H1 (cell line): ENCODE measurements at regions not wholly inside any gene's neighbourhood (a gene's known extent, or its start where the extent isn't known, plus 50 kb on each side); places are given as distances from the start of the nearest gene placed in this dataset.

ENCODE experiments used
- CTCF ChIA-PET: fragments of 300-600 bp; sonication (Branson Sonifier 250); formaldehyde crosslinking; loops from one replicate; lab custom pipeline; 2021; ENCODE audit not compliant: partially characterized antibody; lab: Charles Lee
- POLR2A ChIA-PET: fragments of 300-600 bp; sonication (Branson Sonifier 250); formaldehyde crosslinking; loops from one replicate; lab custom pipeline; 2021; ENCODE audit warnings: inconsistent platforms; ENCODE audit not compliant: partially characterized antibody; lab: Charles Lee
- DNase-seq, 2 experiments: peaks; one replicate each; pipeline versions ENCODE4 v3.0.0 to v3.0.0-alpha.2; 2010 to 2022; ENCODE audit warnings: low spot score in 2 of 2, low read depth in 1 of 2, mixed read lengths in 1 of 2
- FAIRE-seq: peaks from 2 replicates; lab custom pipeline; 2011; peaks lifted over from hg19 to GRCh38; lab: Jason Lieb, UNC
- H2AFZ ChIP-seq: 2 replicates; pipeline ENCODE4 v1.8.1; 2012; ENCODE audit warnings: low read length, inconsistent platforms
- H2AK5ac ChIP-seq: 2 replicates; pipeline ENCODE4 v1.6.1; 2013; ENCODE audit warnings: low read depth, low read length
- H2BK120ac ChIP-seq: replicated peaks from 2 replicates; pipeline ENCODE3; 2013; ENCODE audit warnings: low read depth, low read length, inconsistent platforms
- H2BK12ac ChIP-seq: 2 replicates; pipeline ENCODE4 v1.6.1; 2013; ENCODE audit warnings: low read depth, low read length
- H2BK15ac ChIP-seq: 2 replicates; pipeline ENCODE4 v1.6.1; 2013; ENCODE audit warnings: low read length
- H2BK20ac ChIP-seq: 2 replicates; pipeline ENCODE4 v1.6.1; 2013; ENCODE audit warnings: low read length
- H2BK5ac ChIP-seq: 2 replicates; pipeline ENCODE4 v1.6.1; 2013; ENCODE audit warnings: low read depth, low read length
- H3K14ac ChIP-seq: 2 replicates; pipeline ENCODE4 v1.6.1; 2013; ENCODE audit warnings: inconsistent platforms; ENCODE audit not compliant: insufficient read length
- H3K18ac ChIP-seq: 2 replicates; pipeline ENCODE4 v1.6.1; 2013; ENCODE audit warnings: low read length; ENCODE audit errors: extremely low read depth
- H3K23ac ChIP-seq: 2 replicates; pipeline ENCODE4 v1.6.1; 2013; ENCODE audit warnings: inconsistent platforms; ENCODE audit not compliant: insufficient read length
- H3K23me2 ChIP-seq: 2 replicates; pipeline ENCODE4 v1.6.1; 2013; ENCODE audit warnings: low read depth, low read length
- H3K27ac ChIP-seq: 2 replicates; pipeline ENCODE4 v1.6.1; 2011; ENCODE audit warnings: low read depth, low read length, inconsistent platforms
- H3K27me3 ChIP-seq, 4 experiments: replicated peaks in 1 of 4; 1 replicate in 1 of 4; 2 replicates in 3 of 4; pipeline versions ENCODE4 v1.6.1 to v1.8.1; 2011 to 2013; ENCODE audit warnings: low read length in 3 of 4, mild to moderate bottlenecking in 3 of 4, inconsistent platforms in 2 of 4, mixed read lengths in 2 of 4, moderate library complexity in 1 of 4; ENCODE audit not compliant: control insufficient read depth in 3 of 4, insufficient read depth in 3 of 4; ENCODE audit errors: extremely low read depth in 1 of 4
- H3K36me3 ChIP-seq, 4 experiments: 2 replicates each; pipeline versions ENCODE4 v1.6.1 to v1.8.1; 2011 to 2013; ENCODE audit warnings: mild to moderate bottlenecking in 4 of 4, low read length in 3 of 4, moderate library complexity in 2 of 4, control low read depth in 1 of 4, inconsistent platforms in 1 of 4; ENCODE audit not compliant: insufficient read depth in 4 of 4, control insufficient read depth in 2 of 4
- H3K4ac ChIP-seq: replicated peaks from 2 replicates; pipeline ENCODE3; 2013; ENCODE audit warnings: low read length, low read depth, mixed read lengths, inconsistent platforms; ENCODE audit not compliant: insufficient read length
- H3K4me1 ChIP-seq, 4 experiments: replicated peaks in 1 of 4; 1 replicate in 1 of 4; 2 replicates in 3 of 4; pipeline versions ENCODE4 v1.6.1 to v1.8.1; 2011 to 2013; ENCODE audit warnings: low read length in 3 of 4, inconsistent platforms in 2 of 4, mixed read lengths in 1 of 4; ENCODE audit not compliant: insufficient read depth in 4 of 4, control insufficient read depth in 3 of 4
- H3K4me2 ChIP-seq, 2 experiments: 2 replicates each; pipeline versions ENCODE4 v1.6.1 to v1.8.1; 2011 to 2013; ENCODE audit warnings: low read depth in 2 of 2, low read length in 2 of 2, control low read depth in 1 of 2, inconsistent platforms in 1 of 2, mild to moderate bottlenecking in 1 of 2; ENCODE audit not compliant: insufficient read depth in 1 of 2
- H3K4me3 ChIP-seq, 4 experiments: fragments of 200-600, 300-600 bp in 1 of 4; sonication (generic), shearing (Covaris generic), sonication (Bioruptor Twin) in 1 of 4; 2 replicates each; pipeline versions ENCODE4 v1.5.1 to v1.8.1; 2011 to 2016; ENCODE audit warnings: low read length in 4 of 4, low read depth in 3 of 4, control low read depth in 2 of 4, inconsistent platforms in 2 of 4, mild to moderate bottlenecking in 2 of 4, mixed read lengths in 1 of 4, moderate library complexity in 1 of 4; ENCODE audit not compliant: insufficient read depth in 2 of 4; ENCODE audit errors: extremely low read depth in 1 of 4
- H3K56ac ChIP-seq: replicated peaks from 2 replicates; pipeline ENCODE3; 2013; ENCODE audit warnings: low read depth, mild to moderate bottlenecking, mixed read lengths, low read length, inconsistent platforms; ENCODE audit not compliant: insufficient read length
- H3K79me1 ChIP-seq: 2 replicates; pipeline ENCODE4 v1.6.1; 2013; ENCODE audit warnings: low read depth, low read length, control low read depth
- H3K79me2 ChIP-seq, 2 experiments: 2 replicates each; pipeline versions ENCODE4 v1.6.1 to v1.8.1; 2012 to 2013; ENCODE audit warnings: low read length in 2 of 2, mild to moderate bottlenecking in 2 of 2, inconsistent platforms in 1 of 2; ENCODE audit not compliant: insufficient read depth in 2 of 2, control insufficient read depth in 1 of 2
- H3K9ac ChIP-seq, 4 experiments: replicated peaks in 1 of 4; 1 replicate in 1 of 4; 2 replicates in 3 of 4; pipeline versions ENCODE4 v1.6.1 to v1.8.1; 2011 to 2013; ENCODE audit warnings: low read depth in 3 of 4, low read length in 3 of 4, control low read depth in 2 of 4, mild to moderate bottlenecking in 2 of 4, moderate library complexity in 2 of 4, inconsistent platforms in 1 of 4; ENCODE audit errors: extremely low read depth in 1 of 4
- H3K9me3 ChIP-seq, 2 experiments: 2 replicates each; pipeline versions ENCODE4 v1.6.1 to v1.8.1; 2012 to 2013; ENCODE audit warnings: mild to moderate bottlenecking in 2 of 2, moderate library complexity in 2 of 2, control low read depth in 1 of 2, inconsistent platforms in 1 of 2, low read depth in 1 of 2, low read length in 1 of 2, mixed read lengths in 1 of 2; ENCODE audit not compliant: insufficient read depth in 2 of 2
- H4K20me1 ChIP-seq, 2 experiments: replicated peaks in 1 of 2; 2 replicates each; pipeline versions ENCODE3 to v1.8.1; 2011 to 2013; ENCODE audit warnings: inconsistent platforms in 2 of 2, low read length in 2 of 2, mild to moderate bottlenecking in 1 of 2; ENCODE audit not compliant: insufficient read depth in 2 of 2, control insufficient read depth in 1 of 2
- H4K5ac ChIP-seq: 2 replicates; pipeline ENCODE4 v1.6.1; 2013; ENCODE audit warnings: low read length, low read depth, mixed read lengths, inconsistent platforms; ENCODE audit not compliant: insufficient read length
- H4K8ac ChIP-seq: 2 replicates; pipeline ENCODE4 v1.8.0; 2013; ENCODE audit warnings: mild to moderate bottlenecking, moderate library complexity, low read length, inconsistent platforms; ENCODE audit not compliant: insufficient read depth; ENCODE audit errors: extremely low read depth
- H4K91ac ChIP-seq: replicated peaks from 2 replicates; pipeline ENCODE3; 2013; ENCODE audit warnings: low read length, mixed read lengths, inconsistent platforms; ENCODE audit not compliant: insufficient read length
- BRCA1 ChIP-seq: IDR thresholded peaks from 2 replicates; pipeline ENCODE4 v1.6.1; 2012; ENCODE audit warnings: low read depth, low read length, improper control_type of control experiment
- GABPA ChIP-seq: IDR thresholded peaks from 2 replicates; pipeline ENCODE4 v1.6.1; 2011; ENCODE audit warnings: mild to moderate bottlenecking, low read length, moderate library complexity, borderline replicate concordance; ENCODE audit not compliant: insufficient read depth
- JUND ChIP-seq: IDR thresholded peaks from 2 replicates; pipeline ENCODE4 v1.6.1; 2011; ENCODE audit warnings: mild to moderate bottlenecking, improper control_type of control experiment, low read length
- MAFK ChIP-seq: IDR thresholded peaks from 2 replicates; pipeline ENCODE4 v1.6.1; 2012; ENCODE audit warnings: low read depth, mild to moderate bottlenecking, improper control_type of control experiment, low read length
- NRF1 ChIP-seq: IDR thresholded peaks from 2 replicates; pipeline ENCODE4 v1.6.1; 2011; ENCODE audit warnings: mild to moderate bottlenecking, low read depth, low read length, improper control_type of control experiment
- POLR2AphosphoS5 ChIP-seq: IDR thresholded peaks from 2 replicates; pipeline ENCODE4 v1.6.1; 2011; ENCODE audit warnings: low read depth, low read length
- RAD21 ChIP-seq, 2 experiments: IDR thresholded peaks in 1 of 2; conservative IDR thresholded peaks in 1 of 2; 2 replicates each; pipeline ENCODE4 v1.6.1; 2011; ENCODE audit warnings: low read depth in 2 of 2, low read length in 2 of 2, improper control_type of control experiment in 1 of 2, inconsistent platforms in 1 of 2, mild to moderate bottlenecking in 1 of 2, moderate library complexity in 1 of 2
- RNF2 ChIP-seq: fragments of 200-900, 300-1000 bp; sonication (generic); IDR thresholded peaks from 2 replicates; pipeline ENCODE4 v1.7.1; 2016; ENCODE audit warnings: borderline replicate concordance, low read depth, mild to moderate bottlenecking, antibody characterized with exemption, low read length; ENCODE audit not compliant: poor library complexity, severe bottlenecking; ENCODE audit errors: missing control alignments
- SAP30 ChIP-seq: fragments of 300-600 bp; sonication (generic); IDR thresholded peaks from 2 replicates; pipeline ENCODE4 v1.7.1; 2012; ENCODE audit warnings: low read length, moderate library complexity, mild to moderate bottlenecking, inconsistent platforms; ENCODE audit not compliant: insufficient read depth, insufficient replicate concordance
- TEAD4 ChIP-seq: IDR thresholded peaks from 2 replicates; pipeline ENCODE4 v1.6.1; 2012; ENCODE audit warnings: low read depth, low read length, inconsistent platforms, mixed read lengths
- WGBS, 2 experiments: shearing (Covaris generic) in 1 of 2; methylation state at CpG; one replicate each; pipeline versions ENCODE4 v1.1.6 to v1.1.7; 2013 to 2015; ENCODE audit warnings: low lambda C conversion rate in 2 of 2, mixed read lengths in 2 of 2, inconsistent platforms in 1 of 2, low coverage in 1 of 2, missing lambda C conversion rate in 1 of 2; ENCODE audit not compliant: insufficient replicate concordance in 2 of 2, insufficient coverage in 1 of 2, insufficient read length in 1 of 2; ENCODE audit errors: extremely low coverage in 1 of 2, missing lambda C conversion rate in 1 of 2; 5-methylcytosine and 5-hydroxymethylcytosine counted together
- TF ChIP-seq, protein P1 (sequence below): IDR thresholded peaks from 2 replicates; pipeline ENCODE4 v1.6.1; 2012; ENCODE audit warnings: inconsistent platforms

- H3K56ac ChIP-seq, result no peak overlapping the region
- H3K23me2 ChIP-seq, result no peaks in the 10 kb centered on the region
- no peak overlapping the region for H3K14ac ChIP-seq
- H4K20me1 ChIP-seq, result no peaks in the 10 kb centered on the region
- no peak overlapping the region for H4K91ac ChIP-seq
- H3K27me3 ChIP-seq, result peaks cover 0 to 1% (median 0%) of the 10 kb centered on the region in 4 experiments; a peak in 1 of 7 replicates
- POLR2A ChIA-PET, result no interaction called here
- no peak overlapping the region for H2AFZ ChIP-seq
- no peak overlapping the region for H2BK120ac ChIP-seq
- H3K4me3 ChIP-seq, result no peak overlapping the region
- H2AK5ac ChIP-seq, result no peak overlapping the region
- H4K5ac ChIP-seq, result no peak overlapping the region
- no peaks in the 10 kb centered on the region for H3K79me2 ChIP-seq
- H3K79me1 ChIP-seq, result no peaks in the 10 kb centered on the region
- no peak overlapping the region for H2BK12ac ChIP-seq
- no peak overlapping the region for H3K9ac ChIP-seq
- 80% methylated on average over 7 of the region's 7 CpGs; no CpG with 5 or more reads in 1 of the 2 experiments for WGBS, 2 experiments
- H2BK15ac ChIP-seq, result no peak overlapping the region
- H3K36me3 ChIP-seq, result no peaks in the 10 kb centered on the region; a peak in 1 of 8 replicates
- H2BK20ac ChIP-seq, result no peak overlapping the region
- FAIRE-seq (no peak), DNase-seq (no peak)
- no peak overlapping the region for H3K27ac ChIP-seq
- no peak overlapping the region for H4K8ac ChIP-seq
- CTCF ChIA-PET, result interaction anchor here (0.7 kb wide), 2 partner anchors 129 to 1043 kb away, joined by 3 read pairs; no protein-coding TSS in a partner anchor
- H2BK5ac ChIP-seq, result no peak overlapping the region
- H3K4me2 ChIP-seq, result no peak overlapping the region
- H3K18ac ChIP-seq, result no peak overlapping the region
- H3K9me3 ChIP-seq, result peaks cover 3 to 8% of the 10 kb centered on the region in 2 experiments; a peak in 1 of 4 replicates
- no peak overlapping the region for H3K4ac ChIP-seq
- TF ChIP-seq RAD21 (IDR thresholded peaks at IDR 0.05 in 1 of 2, conservative IDR thresholded peaks at IDR 0.05 in 1 of 2; ENCODE audit: low read depth in 2 of 2, low read length in 2 of 2), result no peak
- no peak for TF ChIP-seq TEAD4
- TF ChIP-seq POLR2AphosphoS5, result no peak
- TF ChIP-seq JUND, result no peak
- TF ChIP-seq, protein P1, sequence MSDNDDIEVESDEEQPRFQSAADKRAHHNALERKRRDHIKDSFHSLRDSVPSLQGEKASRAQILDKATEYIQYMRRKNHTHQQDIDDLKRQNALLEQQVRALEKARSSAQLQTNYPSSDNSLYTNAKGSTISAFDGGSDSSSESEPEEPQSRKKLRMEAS, result no peak
- no peak for TF ChIP-seq GABPA
- no peak for TF ChIP-seq NRF1
- TF ChIP-seq SAP30, result no peak
- TF ChIP-seq RNF2, result no peak
- no peak for TF ChIP-seq BRCA1
- no peak for TF ChIP-seq MAFK
- H3K4me1 ChIP-seq, result no peaks in the 10 kb centered on the region
- H3K23ac ChIP-seq, result no peak overlapping the region
Measured at GRCh38 chr5:67272453-67273130, 76.0 kb upstream of the CD180 start.
